NCI-H128 (cell line): ENCODE measurements at regions not wholly inside any gene's neighbourhood (a gene's known extent, or its start where the extent isn't known, plus 50 kb on each side); places are given as distances from the start of the nearest gene placed in this dataset.

Source experiments
- DNase-seq: peaks from one replicate; lab custom pipeline; 2025; ENCODE audit not compliant: unreplicated experiment; lab: John Stamatoyannopoulos, UW

GRCh38 chr10:121409466-121410104 lies 188.7 kb downstream of the FGFR2 start:
- no peak for DNase-seq

- no peak for DNase-seq
Measured at GRCh38 chr10:121411004-121411403, 187.2 kb downstream of the FGFR2 start.

GRCh38 chr10:121413951-121414350 lies 184.3 kb downstream of the FGFR2 start:
- DNase-seq, result no peak

GRCh38 chr10:121414366-121415062 lies 183.7 kb downstream of the FGFR2 start:
- DNase-seq, result no peak

- no peak for DNase-seq
Measured at GRCh38 chr10:121415063-121415399, 183.2 kb downstream of the FGFR2 start.

- DNase-seq, result no peak
Measured at GRCh38 chr10:121416071-121416470, 182.2 kb downstream of the FGFR2 start.

GRCh38 chr10:121417298-121417697 lies 180.9 kb downstream of the FGFR2 start:
- DNase-seq, result no peak

GRCh38 chr10:121418126-121418777 lies 180.0 kb downstream of the FGFR2 start:
- DNase-seq, result no peak

- DNase-seq, result no peak
Measured at GRCh38 chr10:121420006-121420405, 178.2 kb downstream of the FGFR2 start.

GRCh38 chr10:121422096-121422495 lies 176.1 kb downstream of the FGFR2 start:
- no peak for DNase-seq

GRCh38 chr10:121425623-121426022 lies 172.6 kb downstream of the FGFR2 start:
- DNase-seq, result no peak

- no peak for DNase-seq
Measured at GRCh38 chr10:121426307-121426706, 171.9 kb downstream of the FGFR2 start.
